ES-I3 (cell line): ENCODE measurements at regions not wholly inside any gene's neighbourhood (a gene's known extent, or its start where the extent isn't known, plus 50 kb on each side); places are given as distances from the start of the nearest gene placed in this dataset.

Source experiments
- H3K36me3 ChIP-seq: 2 replicates; pipeline ENCODE4 v1.6.1; 2013; ENCODE audit warnings: mild to moderate bottlenecking, low read length, control low read depth, moderate library complexity; ENCODE audit not compliant: insufficient read depth
- H3K4me1 ChIP-seq: 2 replicates; pipeline ENCODE4 v1.6.1; 2013; ENCODE audit warnings: mild to moderate bottlenecking, control low read depth, low read length; ENCODE audit not compliant: insufficient read depth
- H3K9ac ChIP-seq: 2 replicates; pipeline ENCODE4 v1.6.1; 2013; ENCODE audit warnings: low read depth, mild to moderate bottlenecking, low read length, moderate library complexity
- H3K9me3 ChIP-seq: 2 replicates; pipeline ENCODE4 v1.6.1; 2013; ENCODE audit warnings: mild to moderate bottlenecking, low read length, moderate library complexity; ENCODE audit not compliant: control insufficient read depth, insufficient read depth

GRCh38 chr21:27393726-27394125, 426.8 kb upstream of the ADAMTS5 start:
- H3K36me3 ChIP-seq, result no peaks in the 10 kb centered on the region
- H3K9ac ChIP-seq, result no peak overlapping the region
- no peaks in the 10 kb centered on the region for H3K4me1 ChIP-seq
- no peaks in the 10 kb centered on the region for H3K9me3 ChIP-seq

GRCh38 chr21:27391990-27392389, 425.1 kb upstream of the ADAMTS5 start:
- H3K4me1 ChIP-seq, result no peaks in the 10 kb centered on the region
- no peaks in the 10 kb centered on the region for H3K36me3 ChIP-seq

GRCh38 chr21:27390384-27390783, 423.5 kb upstream of the ADAMTS5 start:
- H3K4me1 ChIP-seq, result no peaks in the 10 kb centered on the region
- no peaks in the 10 kb centered on the region for H3K36me3 ChIP-seq
- H3K9ac ChIP-seq, result no peak overlapping the region
- no peaks in the 10 kb centered on the region for H3K9me3 ChIP-seq

More at GRCh38 chr21:27391990-27392389, 425.1 kb upstream of the ADAMTS5 start:
- Histone ChIP-seq H3K9me3 (no peaks in the 10 kb centered on the region), H3K9ac (no peak overlapping the region)

GRCh38 chr21:27388825-27389224, 421.9 kb upstream of the ADAMTS5 start:
- H3K4me1 ChIP-seq, result no peaks in the 10 kb centered on the region
- H3K36me3 ChIP-seq, result no peaks in the 10 kb centered on the region
- H3K9ac ChIP-seq, result no peak overlapping the region
- no peaks in the 10 kb centered on the region for H3K9me3 ChIP-seq

GRCh38 chr21:27382404-27382803, 415.5 kb upstream of the ADAMTS5 start:
- Histone ChIP-seq H3K36me3 (no peaks in the 10 kb centered on the region), H3K9me3 (no peaks in the 10 kb centered on the region), H3K4me1 (0 out of 2 replicates have a peak, but pooled peaks cover 3% of the 10 kb centered on the region), H3K9ac (no peak overlapping the region)

- no peaks in the 10 kb centered on the region for H3K9me3 ChIP-seq
- no peak overlapping the region for H3K9ac ChIP-seq
- no peaks in the 10 kb centered on the region for H3K36me3 ChIP-seq
- 0 out of 2 replicates have a peak, but pooled peaks cover 3% of the 10 kb centered on the region for H3K4me1 ChIP-seq
These were observed 413.4 kb upstream of the ADAMTS5 start for GRCh38 chr21:27380303-27380702.

GRCh38 chr21:27379354-27379753, 412.5 kb upstream of the ADAMTS5 start:
- H3K36me3 ChIP-seq, result no peaks in the 10 kb centered on the region
- no peak overlapping the region for H3K9ac ChIP-seq
- 0 out of 2 replicates have a peak, but pooled peaks cover 3% of the 10 kb centered on the region for H3K4me1 ChIP-seq
- H3K9me3 ChIP-seq, result no peaks in the 10 kb centered on the region

- Histone ChIP-seq H3K9me3 (no peaks in the 10 kb centered on the region), H3K9ac (no peak overlapping the region)
These were observed 405.5 kb upstream of the ADAMTS5 start for GRCh38 chr21:27372381-27372780.

GRCh38 chr21:27371975-27372331, 405.1 kb upstream of the ADAMTS5 start:
- Histone ChIP-seq H3K9ac (no peak overlapping the region), H3K9me3 (no peaks in the 10 kb centered on the region)

More at GRCh38 chr21:27372381-27372780, 405.5 kb upstream of the ADAMTS5 start:
- Histone ChIP-seq H3K36me3 (no peaks in the 10 kb centered on the region), H3K4me1 (peaks cover 29% of the 10 kb centered on the region; the same call in 1 of the 2 replicates)

GRCh38 chr21:27371115-27371974, 404.5 kb upstream of the ADAMTS5 start:
- Histone ChIP-seq H3K9ac (no peak overlapping the region), H3K9me3 (no peaks in the 10 kb centered on the region), H3K4me1 (peaks cover 29% of the 10 kb centered on the region; the same call in 1 of the 2 replicates), H3K36me3 (no peaks in the 10 kb centered on the region)

More at GRCh38 chr21:27371975-27372331, 405.1 kb upstream of the ADAMTS5 start:
- no peaks in the 10 kb centered on the region for H3K36me3 ChIP-seq
- H3K4me1 ChIP-seq, result peaks cover 29% of the 10 kb centered on the region; the same call in 1 of the 2 replicates

- no peaks in the 10 kb centered on the region for H3K36me3 ChIP-seq
- H3K4me1 ChIP-seq, result peaks cover 29% of the 10 kb centered on the region; the same call in 1 of the 2 replicates
- no peak overlapping the region for H3K9ac ChIP-seq
- no peaks in the 10 kb centered on the region for H3K9me3 ChIP-seq
These were observed 403.2 kb upstream of the ADAMTS5 start for GRCh38 chr21:27369978-27370571.

GRCh38 chr21:27369234-27369633, 402.3 kb upstream of the ADAMTS5 start:
- H3K9ac ChIP-seq, result no peak overlapping the region
- H3K36me3 ChIP-seq, result no peaks in the 10 kb centered on the region
- H3K4me1 ChIP-seq, result peaks cover 29% of the 10 kb centered on the region; the same call in 1 of the 2 replicates
- H3K9me3 ChIP-seq, result no peaks in the 10 kb centered on the region

GRCh38 chr21:27366646-27367235, 399.9 kb upstream of the ADAMTS5 start:
- H3K9me3 ChIP-seq, result no peaks in the 10 kb centered on the region
- no peaks in the 10 kb centered on the region for H3K36me3 ChIP-seq
- no peak overlapping the region for H3K9ac ChIP-seq
- peaks cover 15% of the 10 kb centered on the region; the same call in 1 of the 2 replicates for H3K4me1 ChIP-seq

GRCh38 chr21:27366036-27366435, 399.1 kb upstream of the ADAMTS5 start:
- Histone ChIP-seq H3K9ac (no peak overlapping the region), H3K9me3 (no peaks in the 10 kb centered on the region), H3K36me3 (no peaks in the 10 kb centered on the region), H3K4me1 (peaks cover 13% of the 10 kb centered on the region; the same call in 1 of the 2 replicates)
